ENCODE measurements at regions not wholly inside any gene's neighbourhood (a gene's known extent, or its start where the extent isn't known, plus 50 kb on each side); places are given as distances from the start of the nearest gene placed in this dataset.

DNA sequence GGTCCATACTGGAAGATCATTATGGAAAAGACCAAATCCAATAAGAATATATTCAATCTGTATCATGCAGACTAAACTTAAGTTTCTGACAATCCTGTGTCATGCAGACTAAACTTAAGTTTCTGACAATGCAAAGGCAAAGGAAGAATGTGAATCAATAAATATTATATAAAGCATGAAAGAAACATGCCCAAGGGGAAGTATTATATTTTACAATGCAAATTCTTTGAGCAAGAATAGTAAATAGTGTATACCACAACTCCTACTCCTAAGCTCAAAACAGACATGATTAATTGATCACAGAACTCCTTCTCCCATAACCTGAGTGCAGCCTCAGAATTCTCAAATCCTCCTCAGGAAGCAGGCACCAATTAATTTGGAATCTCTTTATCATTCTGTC is 71.3 kb upstream of the BDNF start:
- Histone ChIP-seq H3K27ac (ENCODE audit: low read depth, low read length) (no peak overlapping the region), H3K4me3 (ENCODE audit: extremely low read depth in 1 of 4, insufficient read depth in 2 of 4, low read depth in 3 of 4, low read length in 4 of 4) (no peak overlapping the region), H2BK12ac (ENCODE audit: low read depth, low read length) (no peak overlapping the region), H3K4ac (replicated peaks; ENCODE audit: insufficient read length, low read depth, low read length) (no peak overlapping the region), H4K20me1 (replicated peaks in 1 of 2; ENCODE audit: control insufficient read depth in 1 of 2, insufficient read depth in 2 of 2, low read length in 2 of 2) (no peaks in the 10 kb centered on the region), H3K9ac (replicated peaks in 1 of 4; ENCODE audit: extremely low read depth in 1 of 4, low read depth in 3 of 4, low read length in 3 of 4) (no peak overlapping the region), H3K4me1 (replicated peaks in 1 of 4; ENCODE audit: control insufficient read depth in 3 of 4, insufficient read depth in 4 of 4, low read length in 3 of 4) (no peaks in the 10 kb centered on the region), H3K56ac (replicated peaks; ENCODE audit: insufficient read length, low read depth, low read length) (no peak overlapping the region), H3K23me2 (ENCODE audit: low read depth, low read length) (no peaks in the 10 kb centered on the region), H3K27me3 (replicated peaks in 1 of 4; ENCODE audit: control insufficient read depth in 3 of 4, extremely low read depth in 1 of 4, insufficient read depth in 3 of 4, low read length in 3 of 4) (no peaks in the 10 kb centered on the region), H3K79me2 (ENCODE audit: control insufficient read depth in 1 of 2, insufficient read depth in 2 of 2, low read length in 2 of 2) (no peaks in the 10 kb centered on the region), H4K8ac (ENCODE audit: extremely low read depth, insufficient read depth, low read length) (no peak overlapping the region), H3K18ac (ENCODE audit: extremely low read depth, low read length) (no peak overlapping the region), H3K14ac (ENCODE audit: insufficient read length) (no peak overlapping the region), H2BK120ac (replicated peaks; ENCODE audit: low read depth, low read length) (no peak overlapping the region), H4K91ac (replicated peaks; ENCODE audit: insufficient read length, low read length) (no peak overlapping the region), H2BK20ac (ENCODE audit: low read length) (no peak overlapping the region), H3K9me3 (ENCODE audit: insufficient read depth in 2 of 2, low read depth in 1 of 2, low read length in 1 of 2) (no peaks in the 10 kb centered on the region), H2AK5ac (ENCODE audit: low read depth, low read length) (no peak overlapping the region), H3K4me2 (ENCODE audit: insufficient read depth in 1 of 2, low read depth in 2 of 2, low read length in 2 of 2) (no peak overlapping the region), H3K23ac (ENCODE audit: insufficient read length) (no peak overlapping the region), H2AFZ (ENCODE audit: low read length) (no peak overlapping the region), H3K79me1 (ENCODE audit: low read depth, low read length) (no peaks in the 10 kb centered on the region), H4K5ac (ENCODE audit: insufficient read length, low read depth, low read length) (no peak overlapping the region), H2BK5ac (ENCODE audit: low read depth, low read length) (no peak overlapping the region), H2BK15ac (ENCODE audit: low read length) (no peak overlapping the region), H3K36me3 (ENCODE audit: control insufficient read depth in 2 of 4, insufficient read depth in 4 of 4, low read length in 3 of 4) (no peaks in the 10 kb centered on the region)
- ChIA-PET CTCF (ENCODE audit: partially characterized antibody) (no interaction called here), POLR2A (ENCODE audit: partially characterized antibody) (no interaction called here)
- TF ChIP-seq POU5F1 (IDR thresholded peaks at IDR 0.05; ENCODE audit: low read depth, low read length): no peak
- TF ChIP-seq TAF7 (optimal IDR thresholded peaks at IDR 0.05; ENCODE audit: borderline replicate concordance, low read depth, low read length): no peak
- FAIRE-seq (no peak), DNase-seq (ENCODE audit: low read depth in 1 of 2, low spot score in 2 of 2) (no peak)
